NB4 (cell line): ENCODE measurements at regions not wholly inside any gene's neighbourhood (a gene's known extent, or its start where the extent isn't known, plus 50 kb on each side); places are given as distances from the start of the nearest gene placed in this dataset.

ENCODE experiments used
- POLR2A ChIP-seq: IDR thresholded peaks from 2 replicates; pipeline ENCODE4 v1.6.1; 2011; ENCODE audit warnings: mild to moderate bottlenecking; ENCODE audit not compliant: insufficient read length; ENCODE audit errors: extremely low read depth
- TF ChIP-seq, protein P1 (sequence below): IDR thresholded peaks from one replicate; pipeline ENCODE4 v1.5.1; 2012; ENCODE audit warnings: low read depth, low read length
- TF ChIP-seq, protein P2 (sequence below): IDR thresholded peaks from 2 replicates; pipeline ENCODE4 v1.6.1; 2011; ENCODE audit warnings: low read depth, low read length

DNA sequence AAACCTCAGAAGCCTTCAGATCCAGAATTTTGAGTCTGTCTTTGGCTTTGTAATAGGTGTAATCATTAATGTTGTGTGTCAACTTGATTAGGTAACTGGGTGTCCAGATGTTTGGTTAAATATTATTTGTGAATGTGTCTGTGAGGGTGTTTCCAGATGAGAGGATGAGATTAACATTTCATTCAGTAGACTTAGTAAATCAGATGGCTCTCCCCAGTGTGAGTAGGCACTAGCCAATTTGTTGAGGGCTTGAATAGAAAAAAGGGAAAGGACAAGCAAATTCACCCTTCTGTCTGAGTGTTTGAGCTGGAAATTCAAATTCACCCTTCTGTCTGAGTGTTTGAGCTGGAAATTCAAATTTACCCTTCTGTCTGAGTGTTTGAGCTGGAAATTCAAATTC lies 932.2 kb downstream of the SLC6A15 start:
- no peak for TF ChIP-seq POLR2A
- TF ChIP-seq, protein P1, sequence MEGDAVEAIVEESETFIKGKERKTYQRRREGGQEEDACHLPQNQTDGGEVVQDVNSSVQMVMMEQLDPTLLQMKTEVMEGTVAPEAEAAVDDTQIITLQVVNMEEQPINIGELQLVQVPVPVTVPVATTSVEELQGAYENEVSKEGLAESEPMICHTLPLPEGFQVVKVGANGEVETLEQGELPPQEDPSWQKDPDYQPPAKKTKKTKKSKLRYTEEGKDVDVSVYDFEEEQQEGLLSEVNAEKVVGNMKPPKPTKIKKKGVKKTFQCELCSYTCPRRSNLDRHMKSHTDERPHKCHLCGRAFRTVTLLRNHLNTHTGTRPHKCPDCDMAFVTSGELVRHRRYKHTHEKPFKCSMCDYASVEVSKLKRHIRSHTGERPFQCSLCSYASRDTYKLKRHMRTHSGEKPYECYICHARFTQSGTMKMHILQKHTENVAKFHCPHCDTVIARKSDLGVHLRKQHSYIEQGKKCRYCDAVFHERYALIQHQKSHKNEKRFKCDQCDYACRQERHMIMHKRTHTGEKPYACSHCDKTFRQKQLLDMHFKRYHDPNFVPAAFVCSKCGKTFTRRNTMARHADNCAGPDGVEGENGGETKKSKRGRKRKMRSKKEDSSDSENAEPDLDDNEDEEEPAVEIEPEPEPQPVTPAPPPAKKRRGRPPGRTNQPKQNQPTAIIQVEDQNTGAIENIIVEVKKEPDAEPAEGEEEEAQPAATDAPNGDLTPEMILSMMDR: no peak
- TF ChIP-seq, protein P2, sequence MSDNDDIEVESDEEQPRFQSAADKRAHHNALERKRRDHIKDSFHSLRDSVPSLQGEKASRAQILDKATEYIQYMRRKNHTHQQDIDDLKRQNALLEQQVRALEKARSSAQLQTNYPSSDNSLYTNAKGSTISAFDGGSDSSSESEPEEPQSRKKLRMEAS: no peak
